ENCODE measurements at regions not wholly inside any gene's neighbourhood (a gene's known extent, or its start where the extent isn't known, plus 50 kb on each side); places are given as distances from the start of the nearest gene placed in this dataset.

GRCh38 chr9:21656776-21657674 is 145.4 kb upstream of the MTAP start:
- no peak for TF ChIP-seq POLR2A (IDR thresholded peaks at IDR 0.05)
- no peak for TF ChIP-seq CTCF (IDR thresholded peaks at IDR 0.05)
